ENCODE measurements at regions not wholly inside any gene's neighbourhood (a gene's known extent, or its start where the extent isn't known, plus 50 kb on each side); places are given as distances from the start of the nearest gene placed in this dataset.

DNA sequence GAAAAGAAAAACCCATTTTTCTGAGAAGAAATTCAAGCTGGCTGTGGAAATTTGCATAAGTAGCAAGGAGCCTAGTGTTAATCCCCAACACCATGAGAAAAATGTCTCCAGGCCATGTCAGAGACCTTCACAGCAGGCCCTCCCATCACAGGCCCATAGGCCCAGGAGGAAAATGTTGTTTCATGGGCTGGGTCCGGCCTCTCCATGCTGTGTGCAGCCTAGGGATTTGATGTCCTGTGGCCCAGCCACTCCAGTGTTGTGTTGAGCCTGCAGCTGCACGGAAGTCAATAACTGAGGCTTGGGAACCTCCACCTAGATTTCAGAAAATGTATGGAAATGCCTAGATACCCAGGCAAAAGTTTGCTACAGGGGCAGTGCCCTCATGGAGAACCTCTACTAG, 432.2 kb downstream of the IPO8 start:
- no peak for DNase-seq (ENCODE audit: low spot score)
- H3K9me3 Mint-ChIP-seq (ENCODE audit: low read depth) = peaks cover 11% of the 10 kb centered on the region
- peaks cover 4% of the 10 kb centered on the region for H3K4me1 Mint-ChIP-seq (ENCODE audit: low read depth)
- H3K4me3 Mint-ChIP-seq (ENCODE audit: unreplicated experiment) = no peak overlapping the region
- TF ChIP-seq, protein P1, sequence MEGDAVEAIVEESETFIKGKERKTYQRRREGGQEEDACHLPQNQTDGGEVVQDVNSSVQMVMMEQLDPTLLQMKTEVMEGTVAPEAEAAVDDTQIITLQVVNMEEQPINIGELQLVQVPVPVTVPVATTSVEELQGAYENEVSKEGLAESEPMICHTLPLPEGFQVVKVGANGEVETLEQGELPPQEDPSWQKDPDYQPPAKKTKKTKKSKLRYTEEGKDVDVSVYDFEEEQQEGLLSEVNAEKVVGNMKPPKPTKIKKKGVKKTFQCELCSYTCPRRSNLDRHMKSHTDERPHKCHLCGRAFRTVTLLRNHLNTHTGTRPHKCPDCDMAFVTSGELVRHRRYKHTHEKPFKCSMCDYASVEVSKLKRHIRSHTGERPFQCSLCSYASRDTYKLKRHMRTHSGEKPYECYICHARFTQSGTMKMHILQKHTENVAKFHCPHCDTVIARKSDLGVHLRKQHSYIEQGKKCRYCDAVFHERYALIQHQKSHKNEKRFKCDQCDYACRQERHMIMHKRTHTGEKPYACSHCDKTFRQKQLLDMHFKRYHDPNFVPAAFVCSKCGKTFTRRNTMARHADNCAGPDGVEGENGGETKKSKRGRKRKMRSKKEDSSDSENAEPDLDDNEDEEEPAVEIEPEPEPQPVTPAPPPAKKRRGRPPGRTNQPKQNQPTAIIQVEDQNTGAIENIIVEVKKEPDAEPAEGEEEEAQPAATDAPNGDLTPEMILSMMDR (IDR thresholded peaks at IDR 0.05) = no peak
- H3K27me3 Mint-ChIP-seq (ENCODE audit: low read depth) = peaks cover 2% of the 10 kb centered on the region
- H3K27ac Mint-ChIP-seq (ENCODE audit: unreplicated experiment) = no peak overlapping the region
- peaks cover 1% of the 10 kb centered on the region for H3K36me3 Mint-ChIP-seq (ENCODE audit: low read depth)

GRCh38 chr12:30257618-30258017, 438.1 kb downstream of the IPO8 start:
- H3K4me3 Mint-ChIP-seq (ENCODE audit: unreplicated experiment) = no peak overlapping the region
- DNase-seq (ENCODE audit: low spot score) = no peak
- TF ChIP-seq, protein P1 (IDR thresholded peaks at IDR 0.05) = no peak
- H3K36me3 Mint-ChIP-seq (ENCODE audit: low read depth) = no peaks in the 10 kb centered on the region
- H3K27ac Mint-ChIP-seq (ENCODE audit: unreplicated experiment) = no peak overlapping the region
- peaks cover 2% of the 10 kb centered on the region for H3K27me3 Mint-ChIP-seq (ENCODE audit: low read depth)
- H3K4me1 Mint-ChIP-seq (ENCODE audit: low read depth) = no peaks in the 10 kb centered on the region
- H3K9me3 Mint-ChIP-seq (ENCODE audit: low read depth) = no peaks in the 10 kb centered on the region

- TF ChIP-seq, protein P1 (IDR thresholded peaks at IDR 0.05) = no peak
- H3K27ac Mint-ChIP-seq (ENCODE audit: unreplicated experiment) = no peak overlapping the region
- H3K27me3 Mint-ChIP-seq (ENCODE audit: low read depth) = peaks cover 5% of the 10 kb centered on the region
- no peaks in the 10 kb centered on the region for H3K9me3 Mint-ChIP-seq (ENCODE audit: low read depth)
- H3K4me1 Mint-ChIP-seq (ENCODE audit: low read depth) = no peaks in the 10 kb centered on the region
- H3K4me3 Mint-ChIP-seq (ENCODE audit: unreplicated experiment) = no peak overlapping the region
- DNase-seq (ENCODE audit: low spot score) = no peak
- no peaks in the 10 kb centered on the region for H3K36me3 Mint-ChIP-seq (ENCODE audit: low read depth)
Measured at GRCh38 chr12:30251546-30251945, 444.1 kb downstream of the IPO8 start.

DNA sequence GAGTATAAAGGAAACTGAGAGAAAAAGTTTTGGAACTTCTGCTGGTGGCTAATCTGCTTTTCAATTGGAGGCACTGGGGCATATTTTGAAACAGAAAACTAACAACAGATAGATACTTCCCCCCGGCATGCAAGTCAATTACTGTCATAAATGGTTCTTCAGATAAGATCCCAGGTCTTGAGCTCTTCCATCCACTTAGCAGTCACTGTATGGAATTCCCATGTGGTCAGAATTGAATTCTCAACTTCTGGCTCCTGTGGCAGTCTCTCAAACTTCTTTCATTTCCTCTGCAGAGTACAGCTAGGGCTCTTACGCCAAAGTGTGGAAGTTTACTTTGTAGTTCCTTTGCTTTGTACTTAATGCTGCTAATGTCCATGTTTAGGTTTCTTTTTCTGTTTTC, 452.2 kb downstream of the IPO8 start:
- Mint-ChIP-seq H3K27ac (ENCODE audit: unreplicated experiment) (no peak overlapping the region), H3K4me1 (ENCODE audit: low read depth) (no peaks in the 10 kb centered on the region), H3K4me3 (ENCODE audit: unreplicated experiment) (no peak overlapping the region), H3K27me3 (ENCODE audit: low read depth) (peaks cover 5% of the 10 kb centered on the region), H3K36me3 (ENCODE audit: low read depth) (no peaks in the 10 kb centered on the region), H3K9me3 (ENCODE audit: low read depth) (no peaks in the 10 kb centered on the region)
- TF ChIP-seq, protein P1 (IDR thresholded peaks at IDR 0.05) = no peak
- no peak for DNase-seq (ENCODE audit: low spot score)

DNA sequence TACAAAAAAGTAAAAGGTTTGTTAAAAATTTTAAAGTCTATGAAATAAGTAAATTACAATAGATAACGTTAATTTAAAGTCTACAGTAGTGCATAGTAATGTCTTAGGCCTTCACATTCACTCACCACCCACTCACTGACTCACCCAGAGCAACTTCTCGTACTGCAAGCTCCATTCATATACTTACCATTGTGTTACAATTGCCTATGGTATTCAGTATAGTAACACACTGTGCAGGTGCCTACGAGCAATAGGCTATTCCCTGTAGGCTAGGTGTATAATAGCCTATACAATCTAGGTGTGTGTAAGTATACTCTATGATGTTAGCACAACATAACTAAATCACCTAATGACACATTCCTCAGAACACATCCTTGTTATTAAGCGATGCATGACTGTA, 435.3 kb upstream of the TMTC1 start:
- Mint-ChIP-seq H3K36me3 (ENCODE audit: low read depth) (peaks cover 2% of the 10 kb centered on the region), H3K4me3 (ENCODE audit: unreplicated experiment) (no peak overlapping the region), H3K9me3 (ENCODE audit: low read depth) (peaks cover 4% of the 10 kb centered on the region), H3K27ac (ENCODE audit: unreplicated experiment) (no peak overlapping the region), H3K4me1 (ENCODE audit: low read depth) (no peaks in the 10 kb centered on the region), H3K27me3 (ENCODE audit: low read depth) (peaks cover 12% of the 10 kb centered on the region)
- DNase-seq (ENCODE audit: low spot score) = no peak
- TF ChIP-seq, protein P1 (IDR thresholded peaks at IDR 0.05) = no peak
